Retinal pigment epithelial cell (primary cell): ENCODE measurements at regions not wholly inside any gene's neighbourhood (a gene's known extent, or its start where the extent isn't known, plus 50 kb on each side); places are given as distances from the start of the nearest gene placed in this dataset.

Source experiments
- DNase-seq: peaks from one replicate; pipeline ENCODE4 v3.0.0-alpha.2; 2010; ENCODE audit warnings: low read depth
- H3K4me3 ChIP-seq: 2 replicates; pipeline ENCODE4 v1.5.1; 2011; ENCODE audit warnings: mild to moderate bottlenecking, low read length, control low read depth, moderate library complexity
- CTCF ChIP-seq: conservative IDR thresholded peaks from 2 replicates; pipeline ENCODE4 v1.5.1; 2011; ENCODE audit warnings: low read depth, low read length, control low read depth, inconsistent platforms

- DNase-seq: no peak
- H3K4me3 ChIP-seq: no peak overlapping the region
- TF ChIP-seq CTCF: no peak
These were observed 68.0 kb downstream of the ADRA2C start for GRCh38 chr4:3834186-3834662.

DNA sequence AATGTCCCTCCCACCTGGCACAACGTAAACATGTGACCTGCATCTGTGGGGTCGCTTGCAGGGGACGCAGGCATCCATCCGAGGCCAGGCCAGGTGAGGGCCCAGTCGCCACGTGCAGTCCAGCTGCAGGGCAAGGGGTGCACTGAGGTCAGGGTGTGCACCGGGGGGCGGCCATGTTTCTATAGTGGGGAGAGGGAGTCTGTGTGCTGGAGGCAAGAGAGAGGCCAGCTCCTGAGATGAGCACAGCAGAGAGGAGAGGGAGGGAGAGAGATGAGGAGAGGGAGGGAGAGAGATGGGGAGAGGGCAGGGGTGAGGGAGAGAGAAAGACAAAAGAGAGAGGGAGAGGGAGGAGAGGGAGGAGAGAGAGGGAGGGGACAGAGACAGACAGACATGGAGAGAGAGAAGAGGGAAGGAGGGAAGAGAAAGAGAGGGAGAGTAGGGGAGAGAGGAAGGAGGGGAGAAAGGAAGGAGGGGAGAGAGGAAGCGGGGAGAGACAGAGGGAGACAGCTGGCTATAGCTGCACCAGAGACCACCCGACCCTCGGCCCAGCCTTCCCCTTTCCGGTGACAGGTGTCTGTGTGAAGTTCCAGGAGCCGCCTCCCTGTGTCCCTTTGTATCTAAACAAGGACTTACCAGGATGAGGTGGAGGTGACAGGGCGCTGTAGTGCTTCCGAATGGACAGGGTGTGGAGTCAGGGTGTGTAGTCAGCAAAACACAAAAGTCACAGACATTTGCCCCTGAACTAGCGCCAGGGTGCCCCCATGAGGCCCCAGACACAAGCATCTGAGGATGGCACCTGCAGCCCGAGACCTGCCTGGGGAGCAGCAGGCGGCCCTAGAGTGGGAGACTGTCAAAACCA lies 68.7 kb downstream of the ADRA2C start:
- TF ChIP-seq CTCF: no peak
- no peak for DNase-seq
- H3K4me3 ChIP-seq: no peak overlapping the region

DNA sequence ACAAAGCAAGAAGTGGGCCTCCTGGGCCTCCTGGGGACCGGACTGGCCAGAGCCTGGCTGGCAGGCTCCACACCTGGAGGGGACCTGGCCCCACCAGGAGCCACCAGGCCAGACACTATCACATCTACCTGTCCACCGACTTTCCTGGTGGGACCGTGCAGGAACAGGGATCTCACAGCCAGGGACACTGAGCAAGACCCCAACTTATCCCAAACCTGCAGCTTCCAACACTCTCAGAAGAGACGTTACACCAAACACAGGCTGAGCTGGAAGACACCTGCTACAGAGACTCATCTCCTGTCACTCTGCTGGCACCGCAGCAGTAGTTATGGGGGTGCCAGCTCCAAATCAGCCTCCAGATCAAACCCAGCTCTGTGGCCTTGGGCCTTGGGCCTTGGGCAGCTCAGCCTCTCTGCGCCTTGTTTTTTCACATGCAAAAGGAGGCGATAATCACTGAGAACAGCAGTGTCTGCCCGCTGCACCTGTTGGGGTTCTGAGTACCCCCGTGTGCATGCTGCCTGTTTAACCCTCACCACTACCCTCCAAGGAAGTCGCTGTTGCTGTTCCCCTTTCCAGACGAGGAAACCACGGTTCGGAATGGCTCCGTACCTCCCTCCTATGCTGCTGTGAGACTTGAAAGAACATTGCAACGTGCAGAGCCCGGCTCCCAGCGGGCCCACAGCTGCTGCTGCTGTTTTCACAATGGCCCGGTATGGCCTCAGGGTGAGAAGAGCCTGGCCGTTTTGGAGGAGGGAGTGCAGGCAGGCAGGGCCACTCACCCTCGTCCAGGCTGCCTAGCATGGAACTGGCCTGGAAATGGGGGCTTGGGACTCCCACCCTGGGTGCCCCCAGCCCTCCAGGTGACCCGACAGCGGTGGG lies 69.6 kb downstream of the ADRA2C start:
- no peak for TF ChIP-seq CTCF
- DNase-seq: no peak

GRCh38 chr4:3836406-3836755 lies 70.2 kb downstream of the ADRA2C start:
- H3K4me3 ChIP-seq: no peak overlapping the region
- no peak for TF ChIP-seq CTCF
- DNase-seq: no peak

More for the DNA sequence above, 69.6 kb downstream of the ADRA2C start:
- H3K4me3 ChIP-seq: no peak overlapping the region

DNA sequence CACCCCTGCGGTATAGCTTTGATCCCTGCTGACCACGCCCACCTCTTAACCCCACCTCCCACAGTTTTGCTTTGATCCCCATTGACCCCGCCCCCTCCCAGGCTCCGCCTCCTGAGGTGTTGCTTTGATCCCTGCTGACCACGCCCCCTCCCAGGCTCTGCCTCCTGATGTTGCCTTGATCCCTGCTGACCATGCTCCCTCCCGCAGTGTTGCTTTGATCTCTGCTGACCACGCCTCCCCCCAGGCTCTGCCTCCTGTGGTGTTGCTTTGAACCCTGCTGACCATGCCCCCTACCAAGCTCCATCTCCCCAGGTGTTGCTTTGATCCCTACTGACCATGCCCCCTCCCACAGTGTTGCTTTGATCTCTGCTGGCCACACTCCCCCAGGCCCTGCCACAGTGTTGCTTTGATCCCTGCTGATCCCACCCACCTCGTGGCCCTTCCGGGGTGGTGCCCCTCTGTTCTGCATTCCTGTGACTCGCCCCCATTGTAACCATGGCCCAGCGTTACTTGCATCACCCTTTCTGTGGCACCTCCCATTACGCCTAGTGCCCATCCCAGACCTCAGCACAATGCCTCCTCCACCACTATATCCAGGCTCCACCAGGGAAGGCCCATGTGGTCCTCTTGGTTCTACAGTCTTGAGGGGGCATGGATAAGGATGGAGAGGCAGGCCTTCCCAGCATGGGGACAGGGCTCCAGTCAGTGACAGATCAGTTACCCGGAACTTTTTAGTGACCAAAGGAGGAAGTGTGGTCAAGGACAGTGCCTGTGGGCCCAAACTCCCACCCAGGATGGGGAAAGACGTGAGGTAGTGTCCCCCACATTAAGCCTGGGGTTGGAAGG lies 70.8 kb downstream of the ADRA2C start:
- no peak for TF ChIP-seq CTCF
- no peak overlapping the region for H3K4me3 ChIP-seq
- no peak for DNase-seq

DNA sequence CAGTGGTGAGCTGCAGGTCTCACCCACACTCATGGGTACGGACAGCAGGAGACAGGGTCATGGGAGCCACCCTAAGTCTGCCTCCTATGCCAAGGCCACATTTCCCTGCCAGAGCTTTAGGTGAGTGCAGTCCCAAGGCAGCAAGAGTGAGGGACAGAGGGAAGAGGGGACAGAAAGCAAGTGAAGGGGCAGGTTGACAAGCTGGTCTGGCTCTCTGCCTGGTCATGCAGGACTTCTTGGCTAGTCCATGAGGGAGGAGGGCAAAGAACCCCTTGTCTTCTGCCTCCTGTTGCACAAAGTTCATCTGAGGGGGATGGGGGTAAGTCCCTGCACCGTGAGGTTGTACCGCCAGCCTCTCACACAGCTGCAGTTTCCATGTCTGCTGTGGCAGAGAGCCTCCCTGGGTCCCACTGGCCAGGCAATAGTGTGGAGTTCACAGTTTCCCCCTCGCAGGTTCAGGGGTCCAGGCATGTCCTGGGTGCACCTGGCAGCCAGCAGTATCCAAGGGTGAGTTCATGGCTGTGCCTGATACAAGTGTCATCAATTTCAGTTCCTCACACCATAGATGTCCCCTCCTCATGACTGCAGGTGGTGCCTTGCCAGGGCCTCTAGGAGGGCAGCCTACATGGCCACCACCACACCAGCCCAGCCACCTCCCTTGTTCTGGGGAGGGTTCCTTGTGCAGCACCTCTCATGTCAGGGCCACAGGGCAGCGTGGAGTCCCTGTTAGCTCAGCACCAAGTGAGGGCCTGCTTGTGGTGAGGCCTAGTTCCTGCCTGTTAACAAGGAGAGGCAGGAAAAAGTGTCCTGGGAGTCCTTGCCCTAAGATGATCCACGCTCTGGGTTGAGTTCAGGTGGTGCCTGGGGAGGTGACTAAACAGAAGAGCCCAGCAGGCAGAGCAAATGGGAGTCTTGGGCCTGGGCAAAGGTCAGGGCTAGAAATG lies 72.5 kb downstream of the ADRA2C start:
- no peak for TF ChIP-seq CTCF
- no peak for DNase-seq
- H3K4me3 ChIP-seq: no peak overlapping the region
